ENCODE measurements at regions not wholly inside any gene's neighbourhood (a gene's known extent, or its start where the extent isn't known, plus 50 kb on each side); places are given as distances from the start of the nearest gene placed in this dataset.

DNA sequence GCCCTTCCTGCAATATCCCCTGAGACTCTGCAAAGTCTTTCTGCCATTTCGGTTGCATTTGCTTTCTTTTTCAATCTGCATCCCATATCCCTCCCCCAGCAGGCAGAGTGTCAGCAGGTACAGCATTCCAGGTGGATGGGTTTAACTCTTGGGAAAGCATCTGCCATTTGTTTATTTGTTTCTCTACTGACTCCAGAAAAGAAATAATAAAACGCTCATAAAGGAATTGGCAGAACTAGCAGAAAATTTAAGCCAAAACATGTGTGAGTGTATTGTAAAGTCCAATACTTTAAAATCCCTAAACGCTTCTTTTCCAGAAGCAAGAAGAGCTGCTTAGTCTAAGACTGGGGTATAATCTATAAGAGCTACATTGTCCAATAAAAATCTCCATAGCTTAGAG lies 393.8 kb downstream of the TNS3 start:
- no peaks in the 10 kb centered on the region for H4K20me1 ChIP-seq (ENCODE audit: insufficient read depth)
- H3K79me2 ChIP-seq (ENCODE audit: insufficient read depth), result no peaks in the 10 kb centered on the region
- H3K9me3 ChIP-seq (ENCODE audit: low read depth), result no peaks in the 10 kb centered on the region
- no peak overlapping the region for H2AFZ ChIP-seq
- no peak overlapping the region for H3K27ac ChIP-seq
- no peak overlapping the region for H3K9ac ChIP-seq
- 0 out of 2 replicates have a peak, but pooled peaks cover 3% of the 10 kb centered on the region for H3F3A ChIP-seq (ENCODE audit: insufficient read depth)
- no peaks in the 10 kb centered on the region; the same call in 1 of the 2 replicates for H3K27me3 ChIP-seq (replicated peaks; ENCODE audit: insufficient read depth)
- H3K36me3 ChIP-seq (ENCODE audit: low read depth), result no peaks in the 10 kb centered on the region
- no peaks in the 10 kb centered on the region for H3K9me2 ChIP-seq (ENCODE audit: insufficient read depth)
- TF ChIP-seq EZH2phosphoT487 (IDR thresholded peaks at IDR 0.05; ENCODE audit: insufficient read depth, low read depth) (no peak), EZH2 (IDR thresholded peaks at IDR 0.05; ENCODE audit: insufficient read depth, poor library complexity, severe bottlenecking) (no peak)
- in situ Hi-C loops (cut with MboI), result loop anchor here (25.0 kb wide), 1 partner anchor 1276 kb away; the partner anchor contains the start of gene IGFBP3
- no peak for DNase-seq
- no peak overlapping the region for H3K4me3 ChIP-seq
- WGBS, 2 experiments (ENCODE audit: low coverage in 1 of 2, low lambda C conversion rate in 2 of 2, missing lambda C conversion rate in 2 of 2), result 12 to 22% methylated on average over 3 of the region's 3 CpGs
- H3K4me2 ChIP-seq (ENCODE audit: unreplicated experiment), result no peak overlapping the region
- no peaks in the 10 kb centered on the region; the same call in 1 of the 2 replicates for H3K4me1 ChIP-seq (ENCODE audit: insufficient read depth)

GRCh38 chr7:47186316-47186715 lies 395.6 kb downstream of the TNS3 start:
- TF ChIP-seq EZH2 (IDR thresholded peaks at IDR 0.05; ENCODE audit: insufficient read depth, poor library complexity, severe bottlenecking) (no peak), EZH2phosphoT487 (IDR thresholded peaks at IDR 0.05; ENCODE audit: insufficient read depth, low read depth) (no peak)
- Histone ChIP-seq H3K4me3 (no peak overlapping the region), H3K27me3 (replicated peaks; ENCODE audit: insufficient read depth) (no peaks in the 10 kb centered on the region; the same call in 1 of the 2 replicates), H4K20me1 (ENCODE audit: insufficient read depth) (no peaks in the 10 kb centered on the region), H3K36me3 (ENCODE audit: low read depth) (no peaks in the 10 kb centered on the region), H3K9me2 (ENCODE audit: insufficient read depth) (no peaks in the 10 kb centered on the region), H2AFZ (no peak overlapping the region), H3K79me2 (ENCODE audit: insufficient read depth) (no peaks in the 10 kb centered on the region), H3K9me3 (ENCODE audit: low read depth) (no peaks in the 10 kb centered on the region), H3K27ac (no peak overlapping the region), H3K4me2 (ENCODE audit: unreplicated experiment) (no peak overlapping the region), H3K9ac (no peak overlapping the region), H3F3A (ENCODE audit: insufficient read depth) (0 out of 2 replicates have a peak, but pooled peaks cover 3% of the 10 kb centered on the region), H3K4me1 (ENCODE audit: insufficient read depth) (no peaks in the 10 kb centered on the region; the same call in 1 of the 2 replicates)
- 93 to 96% methylated on average over 5 of the region's 5 CpGs for WGBS, 2 experiments (ENCODE audit: low coverage in 1 of 2, low lambda C conversion rate in 2 of 2, missing lambda C conversion rate in 2 of 2)
- in situ Hi-C loops (cut with MboI), result loop anchor here (25.0 kb wide), 1 partner anchor 1274 kb away; the partner anchor contains the start of gene IGFBP3
- DNase-seq, result no peak

- Histone ChIP-seq H3K27me3 (replicated peaks; ENCODE audit: insufficient read depth) (no peaks in the 10 kb centered on the region; the same call in 1 of the 2 replicates), H3K27ac (no peak overlapping the region), H3K4me1 (ENCODE audit: insufficient read depth) (no peaks in the 10 kb centered on the region; the same call in 1 of the 2 replicates), H3K4me2 (ENCODE audit: unreplicated experiment) (no peak overlapping the region), H3K9me3 (ENCODE audit: low read depth) (no peaks in the 10 kb centered on the region), H3F3A (ENCODE audit: insufficient read depth) (0 out of 2 replicates have a peak, but pooled peaks cover 3% of the 10 kb centered on the region), H2AFZ (no peak overlapping the region), H4K20me1 (ENCODE audit: insufficient read depth) (no peaks in the 10 kb centered on the region), H3K4me3 (no peak overlapping the region), H3K36me3 (ENCODE audit: low read depth) (no peaks in the 10 kb centered on the region), H3K79me2 (ENCODE audit: insufficient read depth) (no peaks in the 10 kb centered on the region), H3K9ac (no peak overlapping the region), H3K9me2 (ENCODE audit: insufficient read depth) (no peaks in the 10 kb centered on the region)
- DNase-seq, result no peak
- 96 to 97% methylated on average over 7 of the region's 7 CpGs for WGBS, 2 experiments (ENCODE audit: low coverage in 1 of 2, low lambda C conversion rate in 2 of 2, missing lambda C conversion rate in 2 of 2)
- in situ Hi-C loops (cut with MboI), result loop anchor here (25.0 kb wide), 1 partner anchor 1274 kb away; the partner anchor contains the start of gene IGFBP3
- TF ChIP-seq EZH2 (IDR thresholded peaks at IDR 0.05; ENCODE audit: insufficient read depth, poor library complexity, severe bottlenecking) (no peak), EZH2phosphoT487 (IDR thresholded peaks at IDR 0.05; ENCODE audit: insufficient read depth, low read depth) (no peak)
These were observed 396.1 kb downstream of the TNS3 start for GRCh38 chr7:47185839-47186238.

DNA sequence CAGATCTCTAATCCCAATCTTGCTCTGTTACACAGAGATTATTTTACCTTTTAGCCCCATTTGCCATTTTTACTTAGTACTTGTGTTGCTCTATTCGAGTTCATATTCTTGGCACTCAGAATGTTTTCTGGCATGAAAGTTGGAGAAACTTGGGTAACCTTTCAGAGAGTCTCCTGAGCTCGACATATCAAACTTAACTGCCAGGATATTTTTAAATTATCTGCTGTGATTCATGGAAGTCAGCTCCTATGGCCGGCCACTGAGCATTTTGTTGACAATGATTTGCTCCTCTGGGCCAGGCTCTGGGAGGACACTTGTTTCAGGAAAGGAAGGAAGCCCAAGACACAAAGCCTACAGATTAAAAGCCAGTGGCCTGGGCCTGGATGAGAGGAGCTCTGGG lies 396.7 kb downstream of the TNS3 start:
- peaks cover 3% of the 10 kb centered on the region; the same call in 1 of the 2 replicates for H3K4me1 ChIP-seq (ENCODE audit: insufficient read depth)
- DNase-seq, result no peak
- H4K20me1 ChIP-seq (ENCODE audit: insufficient read depth), result no peaks in the 10 kb centered on the region
- no peak overlapping the region for H2AFZ ChIP-seq
- no peaks in the 10 kb centered on the region; the same call in 1 of the 2 replicates for H3K27me3 ChIP-seq (replicated peaks; ENCODE audit: insufficient read depth)
- no peaks in the 10 kb centered on the region for H3K79me2 ChIP-seq (ENCODE audit: insufficient read depth)
- 0 out of 2 replicates have a peak, but pooled peaks cover 3% of the 10 kb centered on the region for H3F3A ChIP-seq (ENCODE audit: insufficient read depth)
- no peak for TF ChIP-seq EZH2 (IDR thresholded peaks at IDR 0.05; ENCODE audit: insufficient read depth, poor library complexity, severe bottlenecking)
- TF ChIP-seq EZH2phosphoT487 (IDR thresholded peaks at IDR 0.05; ENCODE audit: insufficient read depth, low read depth), result no peak
- no peak overlapping the region for H3K27ac ChIP-seq
- H3K9me2 ChIP-seq (ENCODE audit: insufficient read depth), result no peaks in the 10 kb centered on the region
- WGBS, 2 experiments (ENCODE audit: low coverage in 1 of 2, low lambda C conversion rate in 2 of 2, missing lambda C conversion rate in 2 of 2), result 28 to 30% methylated on average over 3 of the region's 3 CpGs
- no peak overlapping the region for H3K4me2 ChIP-seq (ENCODE audit: unreplicated experiment)
- no peaks in the 10 kb centered on the region for H3K9me3 ChIP-seq (ENCODE audit: low read depth)
- no peak overlapping the region for H3K9ac ChIP-seq
- no peaks in the 10 kb centered on the region for H3K36me3 ChIP-seq (ENCODE audit: low read depth)
- H3K4me3 ChIP-seq, result no peak overlapping the region
- in situ Hi-C loops (cut with MboI), result loop anchor here (25.0 kb wide), 1 partner anchor 1273 kb away; the partner anchor contains the start of gene IGFBP3

All from GM23248 (cell line).